ENCODE measurements at regions not wholly inside any gene's neighbourhood (a gene's known extent, or its start where the extent isn't known, plus 50 kb on each side); places are given as distances from the start of the nearest gene placed in this dataset.

GRCh38 chr4:181645489-181645888 is 597.7 kb upstream of the TENM3 start:
- Histone ChIP-seq H3K27me3 (no peaks in the 10 kb centered on the region), H3K4me3 (no peak overlapping the region), H3K36me3 (no peaks in the 10 kb centered on the region), H3K27ac (no peak overlapping the region), H3K9me3 (peaks cover 0 to 11% (median 0%) of the 10 kb centered on the region in 11 donors), H3K4me1 (no peaks in the 10 kb centered on the region)
- intact Hi-C loops (cut with DNase I), result no loop called here
- 40% methylated on average over 2 of the region's 2 CpGs for WGBS, 2 donors
- DNase-seq (no peak), ATAC-seq (no peak)
- TF ChIP-seq, protein P1, sequence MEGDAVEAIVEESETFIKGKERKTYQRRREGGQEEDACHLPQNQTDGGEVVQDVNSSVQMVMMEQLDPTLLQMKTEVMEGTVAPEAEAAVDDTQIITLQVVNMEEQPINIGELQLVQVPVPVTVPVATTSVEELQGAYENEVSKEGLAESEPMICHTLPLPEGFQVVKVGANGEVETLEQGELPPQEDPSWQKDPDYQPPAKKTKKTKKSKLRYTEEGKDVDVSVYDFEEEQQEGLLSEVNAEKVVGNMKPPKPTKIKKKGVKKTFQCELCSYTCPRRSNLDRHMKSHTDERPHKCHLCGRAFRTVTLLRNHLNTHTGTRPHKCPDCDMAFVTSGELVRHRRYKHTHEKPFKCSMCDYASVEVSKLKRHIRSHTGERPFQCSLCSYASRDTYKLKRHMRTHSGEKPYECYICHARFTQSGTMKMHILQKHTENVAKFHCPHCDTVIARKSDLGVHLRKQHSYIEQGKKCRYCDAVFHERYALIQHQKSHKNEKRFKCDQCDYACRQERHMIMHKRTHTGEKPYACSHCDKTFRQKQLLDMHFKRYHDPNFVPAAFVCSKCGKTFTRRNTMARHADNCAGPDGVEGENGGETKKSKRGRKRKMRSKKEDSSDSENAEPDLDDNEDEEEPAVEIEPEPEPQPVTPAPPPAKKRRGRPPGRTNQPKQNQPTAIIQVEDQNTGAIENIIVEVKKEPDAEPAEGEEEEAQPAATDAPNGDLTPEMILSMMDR (IDR thresholded peaks at IDR 0.05), result no peak

DNA sequence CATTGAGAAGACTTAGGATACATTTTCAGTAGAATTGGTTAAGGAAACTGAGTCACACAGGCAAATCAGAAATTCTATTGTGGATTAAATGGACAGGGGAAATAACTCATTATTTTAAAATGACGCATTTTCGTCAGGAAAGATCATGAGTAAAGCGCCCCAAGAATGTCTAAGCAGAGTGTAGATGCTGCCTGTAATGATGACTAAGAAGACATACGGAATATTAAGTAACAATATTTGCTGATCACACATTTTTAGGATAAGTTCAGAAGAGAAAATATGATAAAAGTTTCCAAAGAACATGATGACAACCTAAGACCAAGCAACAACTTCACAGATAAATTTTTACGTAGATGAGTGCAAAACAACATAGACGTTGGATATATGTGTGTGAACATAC is 596.3 kb upstream of the TENM3 start:
- 81 to 83% methylated on average over 6 of the region's 6 CpGs for WGBS, 2 donors
- no peaks in the 10 kb centered on the region for H3K36me3 ChIP-seq
- H3K4me3 ChIP-seq, result no peak overlapping the region
- peaks cover 0 to 11% (median 0%) of the 10 kb centered on the region in 11 donors for H3K9me3 ChIP-seq
- intact Hi-C loops (cut with DNase I), result no loop called here
- TF ChIP-seq, protein P1 (IDR thresholded peaks at IDR 0.05), result no peak
- H3K27ac ChIP-seq, result no peak overlapping the region
- ATAC-seq (no peak), DNase-seq (no peak)
- no peaks in the 10 kb centered on the region for H3K27me3 ChIP-seq
- no peaks in the 10 kb centered on the region for H3K4me1 ChIP-seq

- intact Hi-C loops (cut with DNase I), result no loop called here
- DNase-seq (no peak), ATAC-seq (no peak)
- Histone ChIP-seq H3K27ac (no peak overlapping the region), H3K4me3 (no peak overlapping the region), H3K36me3 (no peaks in the 10 kb centered on the region), H3K4me1 (no peaks in the 10 kb centered on the region), H3K9me3 (peaks cover 0 to 3% (median 0%) of the 10 kb centered on the region in 11 donors), H3K27me3 (no peaks in the 10 kb centered on the region)
- WGBS, 2 donors, result 60 to 66% methylated on average over 19 of the region's 19 CpGs
- TF ChIP-seq, protein P1 (IDR thresholded peaks at IDR 0.05), result no peak
Measured at GRCh38 chr4:181647396-181648147, 595.6 kb upstream of the TENM3 start.

- Histone ChIP-seq H3K4me1 (no peaks in the 10 kb centered on the region), H3K27me3 (no peaks in the 10 kb centered on the region), H3K9me3 (no peaks in the 10 kb centered on the region), H3K4me3 (no peak overlapping the region), H3K27ac (no peak overlapping the region), H3K36me3 (no peaks in the 10 kb centered on the region)
- WGBS, 2 donors, result 46 to 47% methylated on average over 4 of the region's 4 CpGs
- TF ChIP-seq, protein P1 (IDR thresholded peaks at IDR 0.05), result no peak
- ATAC-seq (no peak), DNase-seq (no peak)
- intact Hi-C loops (cut with DNase I), result no loop called here
Measured at GRCh38 chr4:181650033-181650825, 593.0 kb upstream of the TENM3 start.
